ENCODE measurements at regions not wholly inside any gene's neighbourhood (a gene's known extent, or its start where the extent isn't known, plus 50 kb on each side); places are given as distances from the start of the nearest gene placed in this dataset.
"Not testable (repeated sequence)": the region's sequence is repeated elsewhere in the genome, so short reads cannot be mapped to it uniquely, and the experiment has no call there.

GRCh38 chr5:53407373-53407772 is 73.1 kb upstream of the FST start:
- Histone ChIP-seq H3K4me3 (no peak overlapping the region), H3K27ac (no peak overlapping the region), H3K27me3 (no peaks in the 10 kb centered on the region), H3K9me3 (peaks cover 0 to 6% of the 10 kb centered on the region in 2 donors), H3K4me1 (no peaks in the 10 kb centered on the region), H3K36me3 (no peaks in the 10 kb centered on the region)
- DNase-seq (ENCODE audit: low spot score in 2 of 2), result no peak
- TF ChIP-seq POLR2A (IDR thresholded peaks at IDR 0.05) (no peak), POLR2AphosphoS5 (IDR thresholded peaks at IDR 0.05) (no peak), CTCF (IDR thresholded peaks at IDR 0.05) (no peak)
- intact Hi-C loops (cut with DNase I; ENCODE audit: low total_unique reads), result no loop called here

GRCh38 chr5:53411388-53411787 is 69.0 kb upstream of the FST start:
- Histone ChIP-seq H3K4me3 (no peak overlapping the region), H3K4me1 (no peaks in the 10 kb centered on the region), H3K36me3 (no peaks in the 10 kb centered on the region), H3K27me3 (no peaks in the 10 kb centered on the region), H3K27ac (no peak overlapping the region), H3K9me3 (no peaks in the 10 kb centered on the region)
- no peak for DNase-seq (ENCODE audit: low spot score in 2 of 2)
- TF ChIP-seq POLR2A (IDR thresholded peaks at IDR 0.05) (no peak), POLR2AphosphoS5 (IDR thresholded peaks at IDR 0.05) (no peak), CTCF (IDR thresholded peaks at IDR 0.05) (no peak)
- intact Hi-C loops (cut with DNase I; ENCODE audit: low total_unique reads), result no loop called here

- H3K36me3 ChIP-seq; H3K4me3 ChIP-seq; H3K9me3 ChIP-seq; DNase-seq (ENCODE audit: low spot score in 2 of 2); H3K4me1 ChIP-seq; intact Hi-C loops (cut with DNase I; ENCODE audit: low total_unique reads); H3K27ac ChIP-seq; H3K27me3 ChIP-seq: not testable (repeated sequence)
Measured at GRCh38 chr5:53412499-53412898, 67.9 kb upstream of the FST start.

GRCh38 chr5:53416144-53416738 is 64.2 kb upstream of the FST start:
- intact Hi-C loops (cut with DNase I; ENCODE audit: low total_unique reads), result no loop called here
- DNase-seq (ENCODE audit: low spot score in 2 of 2), result no peak
- no peak overlapping the region for H3K27ac ChIP-seq
- TF ChIP-seq POLR2A (IDR thresholded peaks at IDR 0.05) (no peak), CTCF (IDR thresholded peaks at IDR 0.05) (no peak), POLR2AphosphoS5 (IDR thresholded peaks at IDR 0.05) (no peak)
- H3K4me3 ChIP-seq, result no peak overlapping the region
- no peaks in the 10 kb centered on the region for H3K36me3 ChIP-seq
- no peaks in the 10 kb centered on the region for H3K27me3 ChIP-seq
- no peaks in the 10 kb centered on the region for H3K9me3 ChIP-seq
- H3K4me1 ChIP-seq, result no peaks in the 10 kb centered on the region

GRCh38 chr5:53418409-53418808 is 62.0 kb upstream of the FST start:
- no peak overlapping the region for H3K4me3 ChIP-seq
- TF ChIP-seq POLR2AphosphoS5 (IDR thresholded peaks at IDR 0.05) (no peak), CTCF (IDR thresholded peaks at IDR 0.05) (no peak), POLR2A (IDR thresholded peaks at IDR 0.05) (no peak)
- no peak overlapping the region for H3K27ac ChIP-seq
- no peak for DNase-seq (ENCODE audit: low spot score in 2 of 2)
- H3K4me1 ChIP-seq, result no peaks in the 10 kb centered on the region
- H3K36me3 ChIP-seq, result no peaks in the 10 kb centered on the region
- intact Hi-C loops (cut with DNase I; ENCODE audit: low total_unique reads), result no loop called here
- no peaks in the 10 kb centered on the region for H3K27me3 ChIP-seq
- H3K9me3 ChIP-seq, result no peaks in the 10 kb centered on the region

All from breast epithelium (tissue), 4 donors.